Ishikawa (cell line): ENCODE measurements at regions not wholly inside any gene's neighbourhood (a gene's known extent, or its start where the extent isn't known, plus 50 kb on each side); places are given as distances from the start of the nearest gene placed in this dataset.

ENCODE experiments used
- CEBPB ChIP-seq: IDR thresholded peaks from 2 replicates; pipeline ENCODE4 v1.6.1; 2012
- CREB1 ChIP-seq: IDR thresholded peaks from 2 replicates; pipeline ENCODE4 v1.6.1; 2012; ENCODE audit warnings: low read depth
- EGR1 ChIP-seq: IDR thresholded peaks from 2 replicates; pipeline ENCODE4 v1.6.1; 2012
- EP300 ChIP-seq: IDR thresholded peaks from 2 replicates; pipeline ENCODE4 v1.6.1; 2012; ENCODE audit warnings: borderline replicate concordance
- FOXM1 ChIP-seq: IDR thresholded peaks from 2 replicates; pipeline ENCODE4 v1.6.1; 2012; ENCODE audit warnings: low read depth, borderline replicate concordance
- NFIC ChIP-seq: IDR thresholded peaks from 2 replicates; pipeline ENCODE4 v1.6.1; 2012
- RAD21 ChIP-seq: IDR thresholded peaks from 2 replicates; pipeline ENCODE4 v1.6.1; 2012; ENCODE audit warnings: low read depth
- TAF1 ChIP-seq: IDR thresholded peaks from 2 replicates; pipeline ENCODE4 v1.6.1; 2012; ENCODE audit warnings: low read depth, mild to moderate bottlenecking
- TCF12 ChIP-seq: IDR thresholded peaks from 2 replicates; pipeline ENCODE4 v1.6.1; 2012; ENCODE audit warnings: low read depth
- TEAD4 ChIP-seq: IDR thresholded peaks from 2 replicates; pipeline ENCODE4 v1.6.1; 2012
- ZBTB7A ChIP-seq: IDR thresholded peaks from 2 replicates; pipeline ENCODE4 v1.6.1; 2012; ENCODE audit warnings: low read depth
- TF ChIP-seq, protein P1 (sequence below): IDR thresholded peaks from 2 replicates; pipeline ENCODE4 v1.6.1; 2012; ENCODE audit warnings: low read depth, mild to moderate bottlenecking
- TF ChIP-seq, protein P2 (sequence below): IDR thresholded peaks from 2 replicates; pipeline ENCODE4 v1.6.1; 2012
- TF ChIP-seq, protein P3 (sequence below): IDR thresholded peaks from 2 replicates; pipeline ENCODE4 v1.6.1; 2012

DNA sequence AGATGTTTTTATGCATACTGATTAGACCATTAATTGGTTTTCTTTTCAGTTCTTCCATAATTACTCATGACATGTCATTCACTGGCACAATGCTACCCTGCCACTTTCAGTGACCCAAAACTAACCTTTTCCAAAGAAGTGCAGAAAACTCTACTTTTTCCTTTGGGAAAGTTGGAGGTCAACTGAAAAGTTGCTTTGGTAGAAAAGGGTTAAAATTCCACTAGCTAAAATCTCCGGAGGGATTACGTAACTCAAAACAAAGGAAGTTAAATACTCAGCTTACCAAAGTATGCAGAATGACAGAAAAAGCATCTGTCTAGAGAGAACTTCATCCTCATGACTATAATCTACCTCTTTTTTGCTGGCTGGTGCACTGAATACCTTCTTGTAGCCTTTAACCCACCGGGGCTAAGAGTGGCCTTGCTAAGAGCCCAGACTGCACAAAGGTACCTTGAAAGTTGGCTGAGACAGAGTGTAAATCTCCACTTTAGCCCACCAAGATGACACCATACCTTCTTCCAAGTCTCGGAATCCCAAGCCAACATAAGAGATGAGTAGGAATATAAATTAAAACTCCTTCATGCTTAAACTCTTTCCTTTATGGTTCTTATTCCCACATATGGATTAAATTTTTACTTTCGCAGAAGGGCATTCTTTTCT is 1099.5 kb upstream of the INTU start:
- TF ChIP-seq CREB1: no peak

DNA sequence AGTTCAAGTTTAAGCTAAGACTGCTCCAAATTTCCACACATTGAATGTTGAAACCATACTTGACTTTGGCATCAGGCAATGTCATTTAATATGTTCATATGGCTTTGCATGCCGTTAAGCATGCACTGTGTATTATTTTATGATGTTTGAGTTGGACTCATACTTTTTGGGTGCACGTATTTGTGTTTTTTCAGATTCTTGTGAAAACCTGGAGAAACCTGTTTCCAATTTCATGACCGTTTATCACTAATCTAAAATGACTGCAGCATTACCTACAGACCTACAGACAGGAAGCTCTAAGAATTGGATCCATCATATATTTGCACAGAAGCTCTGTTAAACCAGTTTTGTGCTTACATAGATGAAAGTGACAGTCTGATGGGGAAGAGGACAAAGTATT is 1093.0 kb upstream of the INTU start:
- TF ChIP-seq CEBPB (no peak), ZBTB7A (no peak), TAF1 (no peak), EP300 (no peak)

DNA sequence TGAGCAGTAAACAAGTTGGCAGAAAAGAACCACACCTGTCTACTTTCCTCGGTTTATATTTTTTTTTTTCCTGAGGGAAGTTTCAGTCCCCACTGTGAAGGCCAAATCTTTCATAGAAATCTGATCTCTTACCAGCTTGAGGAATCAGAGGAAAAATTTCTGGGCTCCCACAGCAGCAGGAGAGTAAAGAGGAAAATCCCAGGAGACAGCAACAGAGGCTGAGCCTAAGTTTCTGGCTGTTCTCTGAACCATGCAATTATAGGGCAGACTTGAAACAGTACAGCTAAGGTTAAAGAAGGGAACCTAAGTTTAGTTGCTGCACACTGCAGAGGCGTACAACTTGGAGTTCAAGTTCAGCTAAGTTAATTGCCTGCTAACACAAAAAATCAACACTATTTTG is 1090.9 kb upstream of the INTU start:
- TF ChIP-seq, protein P1, sequence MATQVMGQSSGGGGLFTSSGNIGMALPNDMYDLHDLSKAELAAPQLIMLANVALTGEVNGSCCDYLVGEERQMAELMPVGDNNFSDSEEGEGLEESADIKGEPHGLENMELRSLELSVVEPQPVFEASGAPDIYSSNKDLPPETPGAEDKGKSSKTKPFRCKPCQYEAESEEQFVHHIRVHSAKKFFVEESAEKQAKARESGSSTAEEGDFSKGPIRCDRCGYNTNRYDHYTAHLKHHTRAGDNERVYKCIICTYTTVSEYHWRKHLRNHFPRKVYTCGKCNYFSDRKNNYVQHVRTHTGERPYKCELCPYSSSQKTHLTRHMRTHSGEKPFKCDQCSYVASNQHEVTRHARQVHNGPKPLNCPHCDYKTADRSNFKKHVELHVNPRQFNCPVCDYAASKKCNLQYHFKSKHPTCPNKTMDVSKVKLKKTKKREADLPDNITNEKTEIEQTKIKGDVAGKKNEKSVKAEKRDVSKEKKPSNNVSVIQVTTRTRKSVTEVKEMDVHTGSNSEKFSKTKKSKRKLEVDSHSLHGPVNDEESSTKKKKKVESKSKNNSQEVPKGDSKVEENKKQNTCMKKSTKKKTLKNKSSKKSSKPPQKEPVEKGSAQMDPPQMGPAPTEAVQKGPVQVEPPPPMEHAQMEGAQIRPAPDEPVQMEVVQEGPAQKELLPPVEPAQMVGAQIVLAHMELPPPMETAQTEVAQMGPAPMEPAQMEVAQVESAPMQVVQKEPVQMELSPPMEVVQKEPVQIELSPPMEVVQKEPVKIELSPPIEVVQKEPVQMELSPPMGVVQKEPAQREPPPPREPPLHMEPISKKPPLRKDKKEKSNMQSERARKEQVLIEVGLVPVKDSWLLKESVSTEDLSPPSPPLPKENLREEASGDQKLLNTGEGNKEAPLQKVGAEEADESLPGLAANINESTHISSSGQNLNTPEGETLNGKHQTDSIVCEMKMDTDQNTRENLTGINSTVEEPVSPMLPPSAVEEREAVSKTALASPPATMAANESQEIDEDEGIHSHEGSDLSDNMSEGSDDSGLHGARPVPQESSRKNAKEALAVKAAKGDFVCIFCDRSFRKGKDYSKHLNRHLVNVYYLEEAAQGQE: no peak
- TF ChIP-seq TAF1 (no peak), RAD21 (no peak)

DNA sequence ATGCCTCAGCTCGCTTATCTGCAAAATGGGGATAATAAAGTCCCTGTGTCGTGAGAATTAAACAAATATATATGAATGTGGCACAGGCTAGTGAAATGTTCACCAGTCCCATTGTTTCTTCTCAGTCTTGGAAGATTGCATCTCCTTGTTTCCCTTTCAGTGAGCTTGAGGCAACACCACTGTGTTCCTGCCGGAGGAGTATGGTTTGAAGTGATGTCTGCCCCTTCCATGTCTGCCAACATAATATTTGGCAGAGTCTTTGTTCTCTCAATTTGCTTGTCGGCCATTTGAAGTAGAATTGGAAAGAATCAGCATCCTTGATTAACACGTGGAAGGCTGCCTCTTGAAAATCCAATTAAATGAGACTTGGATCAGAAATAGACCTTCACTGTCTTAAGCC is 1088.5 kb upstream of the INTU start:
- TF ChIP-seq, protein P2, sequence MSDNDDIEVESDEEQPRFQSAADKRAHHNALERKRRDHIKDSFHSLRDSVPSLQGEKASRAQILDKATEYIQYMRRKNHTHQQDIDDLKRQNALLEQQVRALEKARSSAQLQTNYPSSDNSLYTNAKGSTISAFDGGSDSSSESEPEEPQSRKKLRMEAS: no peak
- TF ChIP-seq TCF12 (no peak), RAD21 (no peak), CEBPB (no peak), ZBTB7A (no peak), FOXM1 (no peak)
- TF ChIP-seq, protein P3, sequence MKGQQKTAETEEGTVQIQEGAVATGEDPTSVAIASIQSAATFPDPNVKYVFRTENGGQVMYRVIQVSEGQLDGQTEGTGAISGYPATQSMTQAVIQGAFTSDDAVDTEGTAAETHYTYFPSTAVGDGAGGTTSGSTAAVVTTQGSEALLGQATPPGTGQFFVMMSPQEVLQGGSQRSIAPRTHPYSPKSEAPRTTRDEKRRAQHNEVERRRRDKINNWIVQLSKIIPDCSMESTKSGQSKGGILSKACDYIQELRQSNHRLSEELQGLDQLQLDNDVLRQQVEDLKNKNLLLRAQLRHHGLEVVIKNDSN: no peak

DNA sequence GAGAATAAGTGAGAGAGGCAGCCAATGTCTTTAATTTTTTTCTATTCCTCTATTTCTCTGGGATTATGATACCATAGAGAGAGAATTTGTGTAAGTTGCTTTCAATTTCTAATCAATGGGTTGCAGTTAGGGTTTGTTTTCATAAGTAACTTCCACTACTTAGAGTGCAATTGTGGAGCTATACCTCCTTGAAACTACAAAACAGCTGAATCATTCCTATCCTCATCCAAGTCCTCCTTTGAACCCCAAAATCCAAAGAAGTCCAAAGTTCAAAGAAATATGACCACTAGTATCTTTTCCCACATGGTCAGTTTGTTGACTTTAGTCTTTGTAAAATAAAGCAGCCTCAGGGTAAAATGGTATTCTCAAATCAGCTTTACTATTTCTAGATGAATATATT is 1085.4 kb upstream of the INTU start:
- TF ChIP-seq FOXM1 (no peak), RAD21 (no peak), CEBPB (no peak), TEAD4 (no peak), ZBTB7A (no peak), TCF12 (no peak)
- TF ChIP-seq, protein P2: no peak
- TF ChIP-seq, protein P1: no peak

DNA sequence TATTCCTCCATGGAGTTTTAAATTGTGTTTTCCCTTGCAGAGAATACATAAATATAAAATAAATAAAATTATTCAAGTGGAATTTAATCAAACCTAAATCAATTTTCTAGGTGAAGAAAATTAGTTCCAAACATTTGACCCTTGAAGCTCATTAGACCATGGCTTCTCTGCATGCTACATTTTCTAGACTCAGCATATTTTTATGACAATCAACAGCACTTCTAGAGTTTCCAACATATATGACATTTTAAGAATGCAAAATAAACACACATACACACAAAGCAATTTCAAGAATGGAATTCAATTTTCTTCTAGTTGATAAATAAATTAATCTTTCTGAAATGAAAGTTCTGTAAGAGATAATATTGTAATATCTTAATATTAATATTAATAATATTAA is 1083.9 kb upstream of the INTU start:
- TF ChIP-seq CREB1 (no peak), EGR1 (no peak), TEAD4 (no peak), TAF1 (no peak), EP300 (no peak), TCF12 (no peak)
- TF ChIP-seq, protein P2: no peak

DNA sequence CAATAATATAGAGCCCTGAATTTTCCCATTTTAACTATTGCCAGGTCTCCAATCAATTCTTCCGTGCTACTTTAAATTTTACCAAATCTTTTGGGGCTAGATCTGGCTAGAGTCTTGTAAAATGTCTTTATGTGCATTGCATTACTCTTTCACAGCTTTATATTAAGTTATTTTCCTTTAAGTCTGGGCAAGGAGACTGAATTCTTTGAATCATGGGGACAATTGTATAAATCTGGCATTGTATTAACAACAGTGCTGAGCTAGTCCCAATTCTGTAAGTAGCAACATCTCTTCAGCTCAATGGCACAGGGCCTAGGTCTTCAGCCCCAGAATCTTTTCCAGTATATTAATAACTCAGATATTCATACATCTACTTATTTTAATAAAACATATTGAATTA is 1080.4 kb upstream of the INTU start:
- no peak for TF ChIP-seq TAF1
- TF ChIP-seq NFIC: no peak
- no peak for TF ChIP-seq ZBTB7A
- no peak for TF ChIP-seq EP300
- TF ChIP-seq, protein P1: no peak
- TF ChIP-seq, protein P3: no peak
- TF ChIP-seq RAD21: no peak
- TF ChIP-seq, protein P2: no peak
